Suprapubic skin (tissue), 4 donors: ENCODE measurements at regions not wholly inside any gene's neighbourhood (a gene's known extent, or its start where the extent isn't known, plus 50 kb on each side); places are given as distances from the start of the nearest gene placed in this dataset.

Experiments
- DNase-seq, 2 donors: peaks; one replicate each; pipeline ENCODE4 v3.0.0-alpha.2; 2019; ENCODE audit warnings: low spot score in 2 of 2
- H3K27ac ChIP-seq: fragments of 200-600 bp; sonication (generic); one replicate; pipeline ENCODE4 v1.5.1; 2019
- H3K27me3 ChIP-seq: fragments of 200-600 bp; sonication (generic); one replicate; pipeline ENCODE4 v1.5.1; 2019
- H3K36me3 ChIP-seq: fragments of 200-600 bp; sonication (generic); one replicate; pipeline ENCODE4 v1.5.1; 2019
- H3K4me1 ChIP-seq: fragments of 200-600 bp; sonication (generic); one replicate; pipeline ENCODE4 v1.5.1; 2019
- H3K4me3 ChIP-seq: fragments of 200-600 bp; sonication (generic); one replicate; pipeline ENCODE4 v1.5.1; 2019; ENCODE audit warnings: mild to moderate bottlenecking
- H3K9me3 ChIP-seq: fragments of 200-600 bp; sonication (generic); one replicate; pipeline ENCODE4 v1.5.1; 2019
- CTCF ChIP-seq, 2 donors: fragments of 200-600 bp in 1 of 2; fragments of 450-650 bp in 1 of 2; sonication (generic) in 1 of 2; IDR thresholded peaks; one replicate each; pipeline ENCODE4 v1.5.1; 2016 to 2019; ENCODE audit warnings: antibody characterized with exemption in 2 of 2, mild to moderate bottlenecking in 1 of 2, moderate library complexity in 1 of 2
- EP300 ChIP-seq: sonication (generic); formaldehyde crosslinking; IDR thresholded peaks from one replicate; pipeline ENCODE4 v1.6.1; 2017; ENCODE audit warnings: antibody characterized with exemption
- POLR2A ChIP-seq, 2 donors: fragments of 450-650 bp; IDR thresholded peaks; one replicate each; pipeline ENCODE4 v1.6.1; 2017; ENCODE audit warnings: antibody characterized with exemption in 2 of 2, mild to moderate bottlenecking in 2 of 2, moderate library complexity in 2 of 2
- POLR2AphosphoS5 ChIP-seq, 3 donors: sonication (generic); formaldehyde crosslinking; IDR thresholded peaks; one replicate each; pipeline ENCODE4 v1.6.1; 2017; ENCODE audit warnings: antibody characterized with exemption in 3 of 3
- WGBS: methylation state at CpG from one replicate; pipeline ENCODE4 v1.1.5; 2018; 5-methylcytosine and 5-hydroxymethylcytosine counted together

DNA sequence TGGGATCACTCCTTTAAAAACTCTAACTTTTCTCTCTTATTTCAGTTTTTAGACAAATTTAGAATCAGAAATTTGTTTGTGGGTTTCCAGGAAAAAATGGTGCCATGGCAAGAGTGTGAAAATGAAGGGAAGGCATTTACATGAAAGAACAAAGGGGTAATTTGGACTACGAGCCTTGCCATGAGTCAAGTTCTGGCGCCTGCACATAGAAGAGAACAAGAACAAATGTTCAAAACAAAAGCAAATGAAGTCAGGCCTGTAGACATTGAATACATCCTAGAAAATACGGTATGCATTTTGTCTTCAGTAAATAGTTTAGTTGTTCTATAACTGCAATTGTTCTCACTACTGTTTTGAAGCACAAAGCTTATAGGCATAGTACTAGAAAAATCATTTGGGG lies 1390.5 kb downstream of the EFNB2 start:
- WGBS, result 75% methylated on average over 3 of the region's 3 CpGs
- no peak overlapping the region for H3K27ac ChIP-seq

DNA sequence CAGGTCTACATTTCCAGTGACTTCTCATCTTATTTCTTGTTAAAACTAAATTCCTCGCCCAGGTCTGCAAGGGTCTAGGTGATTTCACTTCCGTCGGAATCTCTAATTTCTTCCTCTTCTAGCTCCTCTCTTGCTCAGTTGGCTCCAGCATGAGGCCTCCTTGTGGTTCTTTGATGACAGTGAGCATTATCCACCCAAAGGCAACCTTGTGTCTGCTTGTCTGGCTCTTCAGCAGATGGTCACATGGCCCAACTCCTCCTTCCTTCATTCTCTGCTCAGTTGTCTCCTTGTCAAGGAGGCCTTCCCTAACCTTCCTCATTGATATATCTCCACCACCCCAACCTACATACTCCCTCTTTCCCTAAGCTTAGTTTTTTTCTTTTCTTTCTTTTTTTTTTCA lies 1391.4 kb downstream of the EFNB2 start:
- H3K27me3 ChIP-seq, result no peaks in the 10 kb centered on the region

More for the DNA sequence above, 1390.5 kb downstream of the EFNB2 start:
- no peaks in the 10 kb centered on the region for H3K36me3 ChIP-seq
- no peaks in the 10 kb centered on the region for H3K27me3 ChIP-seq
- DNase-seq, result no peak
- H3K9me3 ChIP-seq, result no peaks in the 10 kb centered on the region
- H3K4me1 ChIP-seq, result no peaks in the 10 kb centered on the region
- no peak overlapping the region for H3K4me3 ChIP-seq
- no peak for TF ChIP-seq CTCF (IDR thresholded peaks at IDR 0.05)
- no peak for TF ChIP-seq POLR2AphosphoS5 (IDR thresholded peaks at IDR 0.05)
- TF ChIP-seq POLR2A (IDR thresholded peaks at IDR 0.05), result no peak
- TF ChIP-seq EP300, result no peak

GRCh38 chr13:105142556-105142955 lies 1392.9 kb downstream of the EFNB2 start:
- TF ChIP-seq POLR2A (IDR thresholded peaks at IDR 0.05) (no peak), CTCF (IDR thresholded peaks at IDR 0.05) (no peak), POLR2AphosphoS5 (IDR thresholded peaks at IDR 0.05) (no peak), EP300 (no peak)
- no peaks in the 10 kb centered on the region for H3K4me1 ChIP-seq
- no peak overlapping the region for H3K4me3 ChIP-seq
- WGBS, result 39% methylated on average over 2 of the region's 2 CpGs
- H3K9me3 ChIP-seq, result no peaks in the 10 kb centered on the region
- no peak for DNase-seq
- H3K27me3 ChIP-seq, result no peaks in the 10 kb centered on the region
- H3K36me3 ChIP-seq, result no peaks in the 10 kb centered on the region
- no peak overlapping the region for H3K27ac ChIP-seq

More for the DNA sequence above, 1391.4 kb downstream of the EFNB2 start:
- no peak overlapping the region for H3K4me3 ChIP-seq
- H3K9me3 ChIP-seq, result no peaks in the 10 kb centered on the region
- 94% methylated on average over 3 of the region's 3 CpGs for WGBS
- no peaks in the 10 kb centered on the region for H3K36me3 ChIP-seq
- no peak overlapping the region for H3K27ac ChIP-seq
- no peak for TF ChIP-seq POLR2A (IDR thresholded peaks at IDR 0.05)
- TF ChIP-seq EP300, result no peak
- no peak for TF ChIP-seq CTCF (IDR thresholded peaks at IDR 0.05)
- TF ChIP-seq POLR2AphosphoS5 (IDR thresholded peaks at IDR 0.05), result no peak
- H3K4me1 ChIP-seq, result no peaks in the 10 kb centered on the region
- DNase-seq, result no peak

- 64% methylated on average over 20 of the region's 20 CpGs for WGBS
Measured at GRCh38 chr13:105139380-105140285, 1395.8 kb downstream of the EFNB2 start.

More at GRCh38 chr13:105139380-105140285, 1395.8 kb downstream of the EFNB2 start:
- H3K9me3 ChIP-seq, result no peaks in the 10 kb centered on the region
- no peaks in the 10 kb centered on the region for H3K4me1 ChIP-seq
- no peak for TF ChIP-seq POLR2AphosphoS5 (IDR thresholded peaks at IDR 0.05)
- TF ChIP-seq EP300, result no peak
- TF ChIP-seq POLR2A (IDR thresholded peaks at IDR 0.05), result no peak
- no peak for TF ChIP-seq CTCF (IDR thresholded peaks at IDR 0.05)
- peak overlapping the region; percentile 29 for H3K4me3 ChIP-seq
- no peaks in the 10 kb centered on the region for H3K27me3 ChIP-seq
- H3K36me3 ChIP-seq, result no peaks in the 10 kb centered on the region
- DNase-seq, result peak in 1 of 2 donors; percentile 57
- peak overlapping the region; percentile 39 for H3K27ac ChIP-seq
